ENCODE measurements at regions not wholly inside any gene's neighbourhood (a gene's known extent, or its start where the extent isn't known, plus 50 kb on each side); places are given as distances from the start of the nearest gene placed in this dataset.
"Not testable (repeated sequence)": the region's sequence is repeated elsewhere in the genome, so short reads cannot be mapped to it uniquely, and the experiment has no call there.

DNA sequence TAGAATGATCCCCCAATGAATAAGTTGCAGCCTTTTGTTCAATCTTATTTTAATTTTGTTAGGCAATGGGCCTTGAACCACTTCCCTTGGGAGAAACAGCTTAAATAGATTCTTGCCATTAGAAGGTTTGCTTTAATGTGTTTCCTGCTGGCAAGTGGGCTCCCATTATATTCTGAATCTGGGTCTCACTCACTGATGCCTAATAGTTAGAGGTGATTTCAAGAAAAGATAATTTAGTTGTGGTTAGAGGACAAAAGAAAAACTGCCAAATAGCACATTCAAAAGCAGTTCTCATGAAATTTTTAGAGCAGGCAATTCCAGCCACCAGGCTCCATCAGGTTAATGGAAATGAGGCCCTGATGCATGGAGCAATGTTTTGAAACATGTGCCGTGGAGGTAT is 362.6 kb upstream of the CHORDC1 start:
- no peak for DNase-seq
- Histone ChIP-seq H3K27ac (no peak overlapping the region), H3K4me3 (no peak overlapping the region), H3K9me3 (no peaks in the 10 kb centered on the region), H3K36me3 (peaks cover 0 to 2% (median 0%) of the 10 kb centered on the region in 4 donors), H3K4me1 (no peaks in the 10 kb centered on the region), H3K27me3 (no peaks in the 10 kb centered on the region)
- ATAC-seq, result no peak
- WGBS (ENCODE audit: insufficient coverage, low coverage, low lambda C conversion rate, missing lambda C conversion rate), result no CpG with 5 or more reads among the region's 1 CpG
- TF ChIP-seq POLR2A (IDR thresholded peaks at IDR 0.05), result no peak
- TF ChIP-seq, protein P1, sequence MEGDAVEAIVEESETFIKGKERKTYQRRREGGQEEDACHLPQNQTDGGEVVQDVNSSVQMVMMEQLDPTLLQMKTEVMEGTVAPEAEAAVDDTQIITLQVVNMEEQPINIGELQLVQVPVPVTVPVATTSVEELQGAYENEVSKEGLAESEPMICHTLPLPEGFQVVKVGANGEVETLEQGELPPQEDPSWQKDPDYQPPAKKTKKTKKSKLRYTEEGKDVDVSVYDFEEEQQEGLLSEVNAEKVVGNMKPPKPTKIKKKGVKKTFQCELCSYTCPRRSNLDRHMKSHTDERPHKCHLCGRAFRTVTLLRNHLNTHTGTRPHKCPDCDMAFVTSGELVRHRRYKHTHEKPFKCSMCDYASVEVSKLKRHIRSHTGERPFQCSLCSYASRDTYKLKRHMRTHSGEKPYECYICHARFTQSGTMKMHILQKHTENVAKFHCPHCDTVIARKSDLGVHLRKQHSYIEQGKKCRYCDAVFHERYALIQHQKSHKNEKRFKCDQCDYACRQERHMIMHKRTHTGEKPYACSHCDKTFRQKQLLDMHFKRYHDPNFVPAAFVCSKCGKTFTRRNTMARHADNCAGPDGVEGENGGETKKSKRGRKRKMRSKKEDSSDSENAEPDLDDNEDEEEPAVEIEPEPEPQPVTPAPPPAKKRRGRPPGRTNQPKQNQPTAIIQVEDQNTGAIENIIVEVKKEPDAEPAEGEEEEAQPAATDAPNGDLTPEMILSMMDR (IDR thresholded peaks at IDR 0.05), result no peak
- intact Hi-C loops (cut with DNase I), result no loop called here

DNA sequence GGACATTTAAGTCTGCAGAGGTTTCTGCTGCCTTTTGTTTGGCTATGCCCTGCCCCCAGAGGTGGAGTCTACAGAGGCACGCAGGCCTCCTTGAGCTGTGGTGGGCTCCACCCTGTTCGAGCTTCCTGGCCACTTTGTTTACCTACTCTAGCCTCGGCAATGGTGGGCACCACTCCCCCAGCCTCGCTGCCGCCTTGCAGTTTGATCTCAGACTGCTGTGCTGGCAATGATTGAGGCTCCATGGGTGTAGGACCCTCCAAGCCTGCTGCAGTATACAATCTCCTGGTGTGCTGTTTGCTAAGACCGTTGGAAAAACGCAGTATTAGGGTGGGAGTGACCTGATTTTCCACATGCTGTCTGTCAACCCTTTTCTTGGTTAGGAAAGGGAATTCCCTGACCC is 360.1 kb upstream of the CHORDC1 start:
- H3K36me3 ChIP-seq; H3K27ac ChIP-seq; H3K4me3 ChIP-seq; H3K27me3 ChIP-seq; H3K9me3 ChIP-seq; intact Hi-C loops (cut with DNase I); H3K4me1 ChIP-seq; DNase-seq; ATAC-seq: not testable (repeated sequence)
- 56% methylated on average over 6 of the region's 7 CpGs for WGBS (ENCODE audit: insufficient coverage, low coverage, low lambda C conversion rate, missing lambda C conversion rate)

DNA sequence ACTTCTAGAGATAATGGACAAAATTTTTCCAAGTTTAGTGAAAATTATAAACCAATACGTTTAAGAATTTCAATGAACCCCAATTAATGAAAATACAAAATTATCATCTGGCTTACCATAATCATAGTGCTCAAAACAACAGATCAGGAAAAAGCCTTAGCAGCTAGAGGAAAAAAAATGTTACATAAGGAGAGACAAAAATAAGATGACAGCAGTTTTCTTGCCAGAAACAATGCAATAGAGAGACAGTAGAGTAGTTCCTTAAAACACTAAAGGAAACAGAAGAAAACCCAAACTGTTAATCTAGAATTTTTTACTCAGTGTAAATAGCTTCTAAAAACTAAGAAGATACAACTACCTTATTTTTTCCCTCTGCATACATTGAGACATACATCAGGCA is 341.7 kb upstream of the CHORDC1 start:
- Histone ChIP-seq H3K4me1 (no peaks in the 10 kb centered on the region), H3K27ac (no peak overlapping the region), H3K9me3 (no peaks in the 10 kb centered on the region), H3K4me3 (no peak overlapping the region), H3K27me3 (no peaks in the 10 kb centered on the region), H3K36me3 (no peaks in the 10 kb centered on the region)
- no peak for DNase-seq
- ATAC-seq, result no peak
- 33% methylated on average over 1 of the region's 1 CpG for WGBS (ENCODE audit: insufficient coverage, low coverage, low lambda C conversion rate, missing lambda C conversion rate)
- TF ChIP-seq, protein P1 (IDR thresholded peaks at IDR 0.05), result no peak
- TF ChIP-seq POLR2A (IDR thresholded peaks at IDR 0.05), result no peak
- intact Hi-C loops (cut with DNase I), result no loop called here

DNA sequence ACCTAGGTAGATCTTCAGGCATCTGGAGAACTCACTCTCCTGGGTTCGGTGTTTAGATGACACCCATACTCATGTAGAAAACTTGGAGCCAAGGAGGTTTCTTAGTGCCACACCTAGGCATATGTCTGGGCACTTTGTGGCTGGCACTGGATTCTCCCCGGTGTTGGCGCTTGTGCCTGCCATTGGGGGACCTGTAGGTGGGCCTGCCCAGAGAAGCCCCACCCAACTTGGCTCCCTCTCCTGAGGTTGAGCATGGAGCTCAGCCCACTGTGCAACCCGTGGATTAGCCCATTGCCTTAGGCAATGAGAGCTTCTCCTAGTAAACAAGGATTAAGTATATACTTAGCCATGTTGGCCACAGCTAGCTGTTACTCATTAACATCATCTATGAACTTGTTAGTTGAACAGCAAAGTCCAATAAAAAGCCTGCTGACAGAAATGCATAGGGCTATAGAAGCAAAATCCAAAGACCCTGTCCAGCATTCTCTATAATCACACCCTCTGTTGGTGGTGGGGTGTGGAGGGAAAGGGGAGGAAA is 335.5 kb upstream of the CHORDC1 start:
- 63% methylated on average over 2 of the region's 4 CpGs for WGBS (ENCODE audit: insufficient coverage, low coverage, low lambda C conversion rate, missing lambda C conversion rate)
- Histone ChIP-seq H3K27ac (no peak overlapping the region), H3K4me1 (no peaks in the 10 kb centered on the region), H3K9me3 (no peaks in the 10 kb centered on the region), H3K36me3 (no peaks in the 10 kb centered on the region), H3K27me3 (no peaks in the 10 kb centered on the region), H3K4me3 (no peak overlapping the region)
- peak in 1 of 4 donors; percentile 22 for ATAC-seq
- no peak for TF ChIP-seq POLR2A (IDR thresholded peaks at IDR 0.05)
- TF ChIP-seq, protein P1 (IDR thresholded peaks at IDR 0.05), result no peak
- intact Hi-C loops (cut with DNase I), result no loop called here
- no peak for DNase-seq

DNA sequence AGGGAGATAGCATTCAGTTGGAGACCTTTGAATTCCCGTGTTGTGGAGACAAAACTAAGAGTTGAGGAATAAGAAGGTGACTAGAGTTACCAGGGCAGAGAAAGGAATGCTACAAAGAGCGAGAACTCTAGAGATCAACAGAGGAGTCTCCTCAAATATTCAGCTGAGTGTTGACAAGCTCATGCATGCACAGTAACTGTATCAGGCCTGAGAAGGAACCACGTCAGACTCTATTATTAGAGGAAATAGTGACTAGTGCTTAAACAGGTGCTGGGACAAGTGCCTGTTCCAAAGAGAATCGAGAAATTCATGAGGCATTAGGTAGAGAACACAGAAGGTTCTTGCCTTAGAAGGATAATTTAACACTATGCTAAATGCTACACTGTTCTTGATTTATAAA is 333.8 kb upstream of the CHORDC1 start:
- Histone ChIP-seq H3K27ac (no peak overlapping the region), H3K4me3 (no peak overlapping the region), H3K27me3 (no peaks in the 10 kb centered on the region), H3K4me1 (no peaks in the 10 kb centered on the region), H3K9me3 (no peaks in the 10 kb centered on the region), H3K36me3 (no peaks in the 10 kb centered on the region)
- 65% methylated on average over 3 of the region's 4 CpGs for WGBS (ENCODE audit: insufficient coverage, low coverage, low lambda C conversion rate, missing lambda C conversion rate)
- no peak for ATAC-seq
- TF ChIP-seq, protein P1 (IDR thresholded peaks at IDR 0.05), result no peak
- TF ChIP-seq POLR2A (IDR thresholded peaks at IDR 0.05), result no peak
- no peak for DNase-seq
- intact Hi-C loops (cut with DNase I), result no loop called here
